Tibial nerve (tissue), 4 donors: ENCODE measurements at regions not wholly inside any gene's neighbourhood (a gene's known extent, or its start where the extent isn't known, plus 50 kb on each side); places are given as distances from the start of the nearest gene placed in this dataset.

Experiments used
- DNase-seq, 2 donors: peaks; one replicate each; pipeline ENCODE4 v3.0.0-alpha.2; 2019; ENCODE audit warnings: low spot score in 2 of 2
- H3K27ac ChIP-seq, 4 donors: fragments of 200-600 bp; sonication (generic) in 3 of 4; one replicate each; pipeline ENCODE4 v1.5.1; 2017 to 2019; ENCODE audit warnings: mild to moderate bottlenecking in 1 of 4
- H3K27me3 ChIP-seq, 2 donors: fragments of 200-600 bp; sonication (generic) in 1 of 2; one replicate each; pipeline versions ENCODE4 v1.5.1 to v1.6.0; 2017 to 2019
- H3K36me3 ChIP-seq, 3 donors: fragments of 200-600 bp; sonication (generic); one replicate each; pipeline ENCODE4 v1.5.1; 2018 to 2019
- H3K4me1 ChIP-seq, 4 donors: fragments of 200-600 bp; sonication (generic) in 3 of 4; one replicate each; pipeline ENCODE4 v1.5.1; 2017 to 2019
- H3K4me3 ChIP-seq, 4 donors: fragments of 200-600 bp; sonication (generic) in 3 of 4; one replicate each; pipeline ENCODE4 v1.5.1; 2017 to 2019; ENCODE audit warnings: mild to moderate bottlenecking in 1 of 4, moderate library complexity in 1 of 4
- H3K9me3 ChIP-seq, 4 donors: fragments of 200-600 bp; sonication (generic) in 3 of 4; one replicate each; pipeline ENCODE4 v1.5.1; 2017 to 2019
- CTCF ChIP-seq, 5 experiments: fragments of 200-600 bp in 3 of 5; fragments of 450-650 bp in 2 of 5; sonication (generic) in 3 of 5; IDR thresholded peaks; one replicate each; pipeline ENCODE4 v1.5.1; 2016 to 2019; ENCODE audit warnings: antibody characterized with exemption in 5 of 5, mild to moderate bottlenecking in 3 of 5, moderate library complexity in 2 of 5
- EP300 ChIP-seq, 2 donors: sonication (generic); formaldehyde crosslinking; IDR thresholded peaks; one replicate each; pipeline ENCODE4 v1.6.1; 2017; ENCODE audit warnings: antibody characterized with exemption in 2 of 2, mild to moderate bottlenecking in 1 of 2
- POLR2A ChIP-seq, 2 donors: fragments of 450-650 bp; IDR thresholded peaks; one replicate each; pipeline ENCODE4 v1.6.1; 2017; ENCODE audit warnings: antibody characterized with exemption in 2 of 2, mild to moderate bottlenecking in 2 of 2, moderate library complexity in 2 of 2
- WGBS, 2 donors: methylation state at CpG; one replicate each; pipeline ENCODE4 v1.1.5; 2018; 5-methylcytosine and 5-hydroxymethylcytosine counted together

DNA sequence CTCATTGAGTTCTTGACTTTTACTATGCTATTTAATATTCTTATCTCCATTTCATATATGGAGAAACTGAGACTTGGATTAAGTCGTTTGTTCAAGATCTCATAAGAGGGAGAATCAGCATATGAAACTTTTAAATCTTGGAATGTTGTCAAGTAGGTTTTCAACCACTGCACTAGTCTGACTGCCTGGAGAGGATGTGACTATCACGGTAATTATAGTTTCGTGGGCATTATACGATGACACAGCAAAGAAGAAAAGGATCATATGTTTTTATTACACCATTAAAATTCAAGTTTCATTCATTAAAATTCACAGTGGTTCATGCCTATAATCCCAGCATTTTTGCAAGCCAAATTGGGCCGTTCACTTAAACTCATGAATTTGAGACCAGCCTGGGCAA is 555.2 kb downstream of the SLITRK1 start:
- no peak overlapping the region for H3K27ac ChIP-seq
- DNase-seq = no peak
- no peaks in the 10 kb centered on the region for H3K36me3 ChIP-seq
- WGBS, 2 donors = 85 to 92% methylated on average over 5 of the region's 5 CpGs
- TF ChIP-seq POLR2A (IDR thresholded peaks at IDR 0.05) (no peak), CTCF (IDR thresholded peaks at IDR 0.05) (no peak), EP300 (IDR thresholded peaks at IDR 0.05) (no peak)
- H3K27me3 ChIP-seq = no peaks in the 10 kb centered on the region
- H3K4me1 ChIP-seq = no peaks in the 10 kb centered on the region
- no peaks in the 10 kb centered on the region for H3K9me3 ChIP-seq
- H3K4me3 ChIP-seq = no peak overlapping the region

DNA sequence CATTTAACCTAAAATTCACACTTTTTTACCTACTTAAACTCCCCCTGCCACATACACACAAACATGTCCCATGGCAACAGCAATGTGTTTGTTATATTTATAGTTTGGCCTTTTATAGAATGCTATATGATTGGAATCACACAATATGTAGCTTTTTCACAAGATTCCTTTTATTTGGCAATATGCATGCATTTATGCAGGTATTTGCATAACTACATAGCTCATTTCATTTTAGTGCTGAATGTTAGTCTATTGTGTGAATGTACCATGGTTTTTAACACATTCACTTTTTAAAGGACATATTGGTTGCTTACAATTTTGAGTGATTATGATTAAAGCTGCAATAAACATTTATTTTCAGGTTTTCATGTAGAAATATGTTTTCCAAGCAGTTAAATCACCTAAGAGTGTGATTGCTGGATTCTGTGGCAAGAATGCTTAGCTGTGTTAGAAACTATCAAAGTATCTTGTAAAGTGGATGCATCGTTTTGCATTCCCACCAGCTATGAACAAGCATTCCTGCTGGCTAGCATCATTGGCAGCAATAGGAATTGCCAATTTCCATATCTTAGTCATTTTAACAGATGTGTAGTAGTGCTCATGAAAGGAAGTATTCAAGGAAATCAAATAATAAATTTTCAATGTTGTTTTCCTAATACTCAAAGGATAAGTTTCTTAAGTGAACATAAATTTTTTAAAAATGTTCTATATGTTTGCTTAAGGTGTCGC is 557.0 kb downstream of the SLITRK1 start:
- no peak overlapping the region for H3K4me3 ChIP-seq
- H3K27ac ChIP-seq = no peak overlapping the region
- no peaks in the 10 kb centered on the region for H3K36me3 ChIP-seq
- DNase-seq = no peak
- WGBS, 2 donors = 53 to 60% methylated on average over 2 of the region's 2 CpGs
- TF ChIP-seq CTCF (IDR thresholded peaks at IDR 0.05) (no peak), POLR2A (IDR thresholded peaks at IDR 0.05) (no peak)
- H3K4me1 ChIP-seq = no peaks in the 10 kb centered on the region
- no peaks in the 10 kb centered on the region for H3K9me3 ChIP-seq
- no peaks in the 10 kb centered on the region for H3K27me3 ChIP-seq

DNA sequence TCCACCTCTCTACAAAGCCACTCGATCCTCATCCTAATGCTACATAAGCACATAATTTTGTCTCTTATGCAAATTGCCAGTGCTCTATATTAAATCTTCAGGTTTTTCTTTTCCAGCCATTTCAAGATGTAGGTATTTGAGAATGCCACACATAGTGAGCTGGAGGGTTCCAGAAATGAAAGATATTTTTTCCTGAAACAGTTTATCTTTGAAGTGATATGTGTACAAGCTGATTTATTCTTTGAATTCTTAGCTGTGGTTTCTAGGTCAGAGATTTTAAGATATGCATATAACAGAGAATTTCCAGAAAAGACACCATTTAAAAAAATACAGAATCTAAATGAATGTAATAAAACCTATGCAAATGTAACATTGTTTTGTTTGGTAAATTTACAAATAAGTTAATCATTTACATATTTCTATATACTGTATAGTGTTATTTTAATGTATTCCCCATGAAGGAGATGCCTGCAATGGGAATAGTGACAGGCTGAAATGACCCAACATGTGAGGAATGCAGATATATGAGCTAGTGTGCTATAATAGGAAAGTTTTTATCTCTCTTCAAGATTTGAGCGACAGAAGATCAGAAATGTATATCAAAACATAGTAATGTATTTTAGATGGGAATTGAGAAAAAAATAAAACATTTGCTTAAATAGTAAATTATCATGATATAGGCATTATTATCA is 570.2 kb downstream of the SLITRK1 start:
- DNase-seq = no peak
- H3K4me1 ChIP-seq = no peaks in the 10 kb centered on the region
- 48 to 53% methylated on average over 2 of the region's 2 CpGs for WGBS, 2 donors
- no peaks in the 10 kb centered on the region for H3K36me3 ChIP-seq
- TF ChIP-seq POLR2A (IDR thresholded peaks at IDR 0.05) (no peak), EP300 (IDR thresholded peaks at IDR 0.05) (no peak), CTCF (IDR thresholded peaks at IDR 0.05) (no peak)
- H3K27me3 ChIP-seq = no peaks in the 10 kb centered on the region
- no peaks in the 10 kb centered on the region for H3K9me3 ChIP-seq
- H3K27ac ChIP-seq = no peak overlapping the region
- H3K4me3 ChIP-seq = no peak overlapping the region

GRCh38 chr13:83298617-83299016 is 583.7 kb downstream of the SLITRK1 start:
- no peak overlapping the region for H3K4me3 ChIP-seq
- DNase-seq = no peak
- peaks cover 0 to 8% (median 0%) of the 10 kb centered on the region in 4 donors for H3K9me3 ChIP-seq
- H3K27me3 ChIP-seq = no peaks in the 10 kb centered on the region
- H3K4me1 ChIP-seq = no peaks in the 10 kb centered on the region
- 77 to 91% methylated on average over 1 of the region's 1 CpG for WGBS, 2 donors
- H3K27ac ChIP-seq = no peak overlapping the region
- TF ChIP-seq POLR2A (IDR thresholded peaks at IDR 0.05) = no peak
- no peak for TF ChIP-seq EP300 (IDR thresholded peaks at IDR 0.05)
- no peak for TF ChIP-seq CTCF (IDR thresholded peaks at IDR 0.05)
- H3K36me3 ChIP-seq = no peaks in the 10 kb centered on the region

- WGBS, 2 donors = 65 to 70% methylated on average over 8 of the region's 8 CpGs
- DNase-seq = no peak
- TF ChIP-seq CTCF (IDR thresholded peaks at IDR 0.05) = no peak
- Histone ChIP-seq H3K4me3 (no peak overlapping the region), H3K4me1 (no peaks in the 10 kb centered on the region), H3K27ac (no peak overlapping the region), H3K36me3 (no peaks in the 10 kb centered on the region), H3K9me3 (peaks cover 0 to 8% (median 0%) of the 10 kb centered on the region in 4 donors), H3K27me3 (no peaks in the 10 kb centered on the region)
These were observed 584.5 kb downstream of the SLITRK1 start for GRCh38 chr13:83297586-83298290.
